ENCODE measurements at regions not wholly inside any gene's neighbourhood (a gene's known extent, or its start where the extent isn't known, plus 50 kb on each side); places are given as distances from the start of the nearest gene placed in this dataset.

GRCh38 chr13:80965097-80965496, 624.2 kb upstream of the SPRY2 start:
- TF ChIP-seq EZH2phosphoT487 (IDR thresholded peaks at IDR 0.05; ENCODE audit: borderline replicate concordance, low read depth, low read length), result no peak
- no peak for TF ChIP-seq CTCF (conservative IDR thresholded peaks at IDR 0.05; ENCODE audit: low read length)
- no peaks in the 10 kb centered on the region for H3K4me1 ChIP-seq (ENCODE audit: insufficient read depth, low read length, poor library complexity, severe bottlenecking)
- H3K4me3 ChIP-seq (ENCODE audit: low read depth, low read length, poor library complexity, severe bottlenecking), result no peak overlapping the region
- H3K4me2 ChIP-seq (ENCODE audit: low read length), result no peak overlapping the region
- no peaks in the 10 kb centered on the region for H3K9me3 ChIP-seq (ENCODE audit: low read length)
- ChIA-PET CTCF (ENCODE audit: unreplicated experiment) (no interaction called here), POLR2A (interaction anchor here (0.6 to 0.7 kb wide), 2 partner anchors 16 to 278 kb away, joined by 3 read pairs; no protein-coding TSS in a partner anchor)
- DNase-seq (ENCODE audit: low spot score), result no peak
- intact Hi-C loops (cut with micrococcal nuclease; ENCODE audit: unreplicated experiment), result no loop called here
- H3K36me3 ChIP-seq (ENCODE audit: insufficient read depth, low read length), result no peaks in the 10 kb centered on the region
- H3K27ac ChIP-seq (ENCODE audit: low read depth, low read length, poor library complexity, severe bottlenecking), result no peak overlapping the region
- H4K20me1 ChIP-seq (ENCODE audit: insufficient read depth, low read length), result no peaks in the 10 kb centered on the region
- no TSS peak for BruUV-seq (replicated peaks)
- H3K79me2 ChIP-seq (ENCODE audit: insufficient read depth, low read depth, low read length), result no peaks in the 10 kb centered on the region
- no peak overlapping the region for H2AFZ ChIP-seq (ENCODE audit: low read length)
- H3K9me2 ChIP-seq (ENCODE audit: insufficient read depth, low read length), result no peaks in the 10 kb centered on the region

GRCh38 chr13:80962855-80963254, 621.9 kb upstream of the SPRY2 start:
- no peaks in the 10 kb centered on the region for H3K4me1 ChIP-seq (ENCODE audit: insufficient read depth, low read length, poor library complexity, severe bottlenecking)
- DNase-seq (ENCODE audit: low spot score), result no peak
- no peak overlapping the region for H3K27ac ChIP-seq (ENCODE audit: low read depth, low read length, poor library complexity, severe bottlenecking)
- ChIA-PET POLR2A (no interaction called here), CTCF (ENCODE audit: unreplicated experiment) (no interaction called here)
- H2AFZ ChIP-seq (ENCODE audit: low read length), result no peak overlapping the region
- no TSS peak for BruUV-seq (replicated peaks)
- intact Hi-C loops (cut with micrococcal nuclease; ENCODE audit: unreplicated experiment), result no loop called here
- H3K4me3 ChIP-seq (ENCODE audit: low read depth, low read length, poor library complexity, severe bottlenecking), result no peak overlapping the region
- no peaks in the 10 kb centered on the region for H4K20me1 ChIP-seq (ENCODE audit: insufficient read depth, low read length)
- H3K4me2 ChIP-seq (ENCODE audit: low read length), result no peak overlapping the region
- TF ChIP-seq EZH2phosphoT487 (IDR thresholded peaks at IDR 0.05; ENCODE audit: borderline replicate concordance, low read depth, low read length) (no peak), CTCF (conservative IDR thresholded peaks at IDR 0.05; ENCODE audit: low read length) (no peak)
- no peaks in the 10 kb centered on the region for H3K36me3 ChIP-seq (ENCODE audit: insufficient read depth, low read length)
- no peaks in the 10 kb centered on the region for H3K9me3 ChIP-seq (ENCODE audit: low read length)
- no peaks in the 10 kb centered on the region for H3K9me2 ChIP-seq (ENCODE audit: insufficient read depth, low read length)
- no peaks in the 10 kb centered on the region for H3K79me2 ChIP-seq (ENCODE audit: insufficient read depth, low read depth, low read length)

GRCh38 chr13:80962173-80962572, 621.2 kb upstream of the SPRY2 start:
- ChIA-PET CTCF (ENCODE audit: unreplicated experiment) (no interaction called here), POLR2A (no interaction called here)
- no peaks in the 10 kb centered on the region for H3K4me1 ChIP-seq (ENCODE audit: insufficient read depth, low read length, poor library complexity, severe bottlenecking)
- intact Hi-C loops (cut with micrococcal nuclease; ENCODE audit: unreplicated experiment), result no loop called here
- H3K9me2 ChIP-seq (ENCODE audit: insufficient read depth, low read length), result no peaks in the 10 kb centered on the region
- H2AFZ ChIP-seq (ENCODE audit: low read length), result no peak overlapping the region
- no TSS peak for BruUV-seq (replicated peaks)
- no peak overlapping the region for H3K4me2 ChIP-seq (ENCODE audit: low read length)
- no peak overlapping the region for H3K27ac ChIP-seq (ENCODE audit: low read depth, low read length, poor library complexity, severe bottlenecking)
- H3K4me3 ChIP-seq (ENCODE audit: low read depth, low read length, poor library complexity, severe bottlenecking), result no peak overlapping the region
- DNase-seq (ENCODE audit: low spot score), result no peak
- H3K36me3 ChIP-seq (ENCODE audit: insufficient read depth, low read length), result no peaks in the 10 kb centered on the region
- no peaks in the 10 kb centered on the region for H4K20me1 ChIP-seq (ENCODE audit: insufficient read depth, low read length)
- TF ChIP-seq CTCF (conservative IDR thresholded peaks at IDR 0.05; ENCODE audit: low read length) (no peak), EZH2phosphoT487 (IDR thresholded peaks at IDR 0.05; ENCODE audit: borderline replicate concordance, low read depth, low read length) (no peak)
- no peaks in the 10 kb centered on the region for H3K79me2 ChIP-seq (ENCODE audit: insufficient read depth, low read depth, low read length)
- H3K9me3 ChIP-seq (ENCODE audit: low read length), result no peaks in the 10 kb centered on the region
